Uterus (tissue), 2 donors: ENCODE measurements at regions not wholly inside any gene's neighbourhood (a gene's known extent, or its start where the extent isn't known, plus 50 kb on each side); places are given as distances from the start of the nearest gene placed in this dataset.

ENCODE experiments used
- CTCF ChIP-seq, 4 experiments: fragments of 200-600 bp in 2 of 4; fragments of 450-650 bp in 2 of 4; sonication (generic) in 2 of 4; IDR thresholded peaks; one replicate each; pipeline ENCODE4 v1.5.1; 2016 to 2019; ENCODE audit warnings: antibody characterized with exemption in 4 of 4, mild to moderate bottlenecking in 2 of 4, moderate library complexity in 1 of 4
- POLR2A ChIP-seq, 2 donors: fragments of 450-650 bp; IDR thresholded peaks; one replicate each; pipeline ENCODE4 v1.6.1; 2016; ENCODE audit warnings: antibody characterized with exemption in 2 of 2, mild to moderate bottlenecking in 1 of 2, moderate library complexity in 1 of 2

GRCh38 chr4:20085653-20086052 lies 166.1 kb upstream of the SLIT2 start:
- TF ChIP-seq CTCF (IDR thresholded peaks at IDR 0.05): no peak
- no peak for TF ChIP-seq POLR2A (IDR thresholded peaks at IDR 0.05)
